ENCODE measurements at regions not wholly inside any gene's neighbourhood (a gene's known extent, or its start where the extent isn't known, plus 50 kb on each side); places are given as distances from the start of the nearest gene placed in this dataset.
A peak's percentile ranks its signal among the peaks of the same experiment; 100 is the strongest.

DNA sequence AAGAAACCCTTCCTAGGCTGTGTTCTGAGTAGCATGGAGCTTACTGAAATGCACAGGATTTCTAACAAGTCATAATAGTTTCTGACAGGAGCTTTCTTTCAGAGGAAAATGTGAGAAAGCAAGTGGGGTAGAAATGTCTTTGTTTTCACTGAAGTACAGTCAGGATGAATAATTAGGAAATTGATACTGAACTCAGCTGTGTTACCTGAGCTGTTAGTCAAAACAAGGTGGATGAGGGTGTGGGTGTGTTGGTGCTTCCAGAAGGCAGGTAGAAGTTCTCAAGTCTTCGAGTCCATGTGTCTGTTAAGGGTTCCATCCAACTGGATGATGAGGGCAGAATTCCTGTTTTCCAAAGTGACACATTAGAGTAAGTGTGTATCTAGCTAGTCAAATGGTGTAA lies 122.4 kb downstream of the BASP1 start:
- no peak overlapping the region for H3K9ac ChIP-seq (ENCODE audit: low read length in 3 of 3)
- H3K27me3 ChIP-seq (ENCODE audit: control insufficient read depth, insufficient read depth, low read length) = no peaks in the 10 kb centered on the region
- no peaks in the 10 kb centered on the region for H3K4me1 ChIP-seq (ENCODE audit: control insufficient read depth in 2 of 3, insufficient read depth in 2 of 3, low read depth in 1 of 3, low read length in 3 of 3)
- FAIRE-seq (no peak), DNase-seq (no peak)
- no peak overlapping the region for H3K4me3 ChIP-seq (ENCODE audit: low read length in 3 of 3)
- H3K36me3 ChIP-seq (ENCODE audit: control insufficient read depth in 2 of 3, insufficient read depth in 3 of 3, low read length in 3 of 3) = no peaks in the 10 kb centered on the region
- intact Hi-C loops (cut with DNase I) = no loop called here
- no peaks in the 10 kb centered on the region for H3K9me3 ChIP-seq (ENCODE audit: control insufficient read depth in 2 of 3, insufficient read depth in 1 of 3, low read length in 3 of 3)
- H3K27ac ChIP-seq (ENCODE audit: low read depth in 2 of 2, low read length in 2 of 2) = no peak overlapping the region
- TF ChIP-seq, protein P1, sequence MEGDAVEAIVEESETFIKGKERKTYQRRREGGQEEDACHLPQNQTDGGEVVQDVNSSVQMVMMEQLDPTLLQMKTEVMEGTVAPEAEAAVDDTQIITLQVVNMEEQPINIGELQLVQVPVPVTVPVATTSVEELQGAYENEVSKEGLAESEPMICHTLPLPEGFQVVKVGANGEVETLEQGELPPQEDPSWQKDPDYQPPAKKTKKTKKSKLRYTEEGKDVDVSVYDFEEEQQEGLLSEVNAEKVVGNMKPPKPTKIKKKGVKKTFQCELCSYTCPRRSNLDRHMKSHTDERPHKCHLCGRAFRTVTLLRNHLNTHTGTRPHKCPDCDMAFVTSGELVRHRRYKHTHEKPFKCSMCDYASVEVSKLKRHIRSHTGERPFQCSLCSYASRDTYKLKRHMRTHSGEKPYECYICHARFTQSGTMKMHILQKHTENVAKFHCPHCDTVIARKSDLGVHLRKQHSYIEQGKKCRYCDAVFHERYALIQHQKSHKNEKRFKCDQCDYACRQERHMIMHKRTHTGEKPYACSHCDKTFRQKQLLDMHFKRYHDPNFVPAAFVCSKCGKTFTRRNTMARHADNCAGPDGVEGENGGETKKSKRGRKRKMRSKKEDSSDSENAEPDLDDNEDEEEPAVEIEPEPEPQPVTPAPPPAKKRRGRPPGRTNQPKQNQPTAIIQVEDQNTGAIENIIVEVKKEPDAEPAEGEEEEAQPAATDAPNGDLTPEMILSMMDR (IDR thresholded peaks at IDR 0.05; ENCODE audit: borderline replicate concordance, extremely low read depth, insufficient read depth) = no peak

DNA sequence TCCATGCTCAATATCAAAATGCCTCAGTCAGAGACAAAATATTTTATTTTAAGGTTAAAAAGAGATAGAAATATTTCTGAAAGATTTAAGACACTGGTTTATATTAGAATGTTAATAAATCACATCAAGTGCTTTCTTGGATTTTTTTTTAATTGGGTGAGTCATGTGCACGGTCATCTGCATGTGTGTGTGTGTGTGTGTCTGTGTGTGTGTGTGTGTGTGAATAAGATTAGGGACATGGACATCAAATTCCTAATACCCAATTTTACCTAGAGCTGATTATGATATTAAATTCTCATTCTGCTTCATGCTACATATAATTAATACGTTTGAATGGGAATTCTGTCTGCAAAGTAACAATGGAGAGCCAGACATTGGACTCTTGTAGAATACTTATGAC lies 122.9 kb downstream of the BASP1 start:
- Histone ChIP-seq H3K4me1 (ENCODE audit: control insufficient read depth in 2 of 3, insufficient read depth in 2 of 3, low read depth in 1 of 3, low read length in 3 of 3) (no peaks in the 10 kb centered on the region), H3K9me3 (ENCODE audit: control insufficient read depth in 2 of 3, insufficient read depth in 1 of 3, low read length in 3 of 3) (no peaks in the 10 kb centered on the region), H3K27ac (ENCODE audit: low read depth in 2 of 2, low read length in 2 of 2) (no peak overlapping the region), H3K4me3 (ENCODE audit: low read length in 3 of 3) (no peak overlapping the region), H3K36me3 (ENCODE audit: control insufficient read depth in 2 of 3, insufficient read depth in 3 of 3, low read length in 3 of 3) (no peaks in the 10 kb centered on the region), H3K27me3 (ENCODE audit: control insufficient read depth, insufficient read depth, low read length) (no peaks in the 10 kb centered on the region), H3K9ac (ENCODE audit: low read length in 3 of 3) (no peak overlapping the region)
- DNase-seq (peak in 1 of 5 donors; percentile 4), FAIRE-seq (no peak)
- TF ChIP-seq, protein P1 (IDR thresholded peaks at IDR 0.05; ENCODE audit: borderline replicate concordance, extremely low read depth, insufficient read depth) = no peak
- intact Hi-C loops (cut with DNase I) = no loop called here

DNA sequence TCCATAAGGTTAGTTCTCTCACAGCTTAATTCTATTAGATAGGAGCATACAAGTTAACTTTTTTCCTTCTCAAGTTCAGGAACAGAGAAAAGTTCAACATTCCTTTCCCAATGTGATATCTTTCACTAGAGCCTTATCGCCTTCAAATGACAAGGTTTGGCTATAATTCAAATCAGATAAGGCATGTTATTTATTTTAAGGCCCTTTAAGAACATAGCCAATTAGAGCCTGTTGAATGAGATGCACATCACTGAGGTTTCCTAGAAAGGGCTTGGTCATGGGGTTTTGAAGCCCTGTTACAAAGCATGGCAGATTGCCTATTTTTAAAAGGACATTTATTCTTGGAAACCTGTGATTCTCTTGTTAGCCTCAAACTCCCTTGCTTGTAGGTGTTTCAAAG lies 123.4 kb downstream of the BASP1 start:
- Histone ChIP-seq H3K27ac (ENCODE audit: low read depth in 2 of 2, low read length in 2 of 2) (no peak overlapping the region), H3K4me1 (ENCODE audit: control insufficient read depth in 2 of 3, insufficient read depth in 2 of 3, low read depth in 1 of 3, low read length in 3 of 3) (no peaks in the 10 kb centered on the region), H3K4me3 (ENCODE audit: low read length in 3 of 3) (no peak overlapping the region), H3K9me3 (ENCODE audit: control insufficient read depth in 2 of 3, insufficient read depth in 1 of 3, low read length in 3 of 3) (no peaks in the 10 kb centered on the region), H3K36me3 (ENCODE audit: control insufficient read depth in 2 of 3, insufficient read depth in 3 of 3, low read length in 3 of 3) (no peaks in the 10 kb centered on the region), H3K9ac (ENCODE audit: low read length in 3 of 3) (no peak overlapping the region), H3K27me3 (ENCODE audit: control insufficient read depth, insufficient read depth, low read length) (no peaks in the 10 kb centered on the region)
- no peak for FAIRE-seq
- intact Hi-C loops (cut with DNase I) = no loop called here
- TF ChIP-seq, protein P1 (IDR thresholded peaks at IDR 0.05; ENCODE audit: borderline replicate concordance, extremely low read depth, insufficient read depth) = no peak
- DNase-seq = peak in 2 of 5 donors; percentile 61 to 79

DNA sequence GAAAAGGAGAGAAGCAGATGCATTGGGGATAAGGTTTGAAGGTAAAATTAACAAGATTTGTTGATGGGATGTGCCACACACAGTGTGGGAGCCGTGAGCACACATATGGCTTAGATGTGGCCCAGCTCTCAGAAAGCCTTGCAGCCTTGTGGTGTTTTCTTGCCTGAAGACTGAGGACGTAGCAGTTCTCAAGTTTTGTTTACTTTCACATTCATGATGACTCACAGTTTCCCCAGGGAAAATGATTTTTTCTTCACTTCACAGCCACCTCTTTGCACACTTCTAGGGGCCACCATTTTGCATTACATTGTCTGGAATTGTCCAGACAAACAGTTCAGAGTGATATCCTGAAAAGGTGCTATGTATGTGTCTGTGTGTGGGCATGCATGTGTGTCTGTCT lies 126.2 kb downstream of the BASP1 start:
- intact Hi-C loops (cut with DNase I) = no loop called here
- Histone ChIP-seq H3K9me3 (ENCODE audit: control insufficient read depth in 2 of 3, insufficient read depth in 1 of 3, low read length in 3 of 3) (no peaks in the 10 kb centered on the region), H3K36me3 (ENCODE audit: control insufficient read depth in 2 of 3, insufficient read depth in 3 of 3, low read length in 3 of 3) (no peaks in the 10 kb centered on the region), H3K27ac (ENCODE audit: low read depth in 2 of 2, low read length in 2 of 2) (no peak overlapping the region), H3K4me3 (ENCODE audit: low read length in 3 of 3) (no peak overlapping the region), H3K27me3 (ENCODE audit: control insufficient read depth, insufficient read depth, low read length) (no peaks in the 10 kb centered on the region), H3K9ac (ENCODE audit: low read length in 3 of 3) (no peak overlapping the region), H3K4me1 (ENCODE audit: control insufficient read depth in 2 of 3, insufficient read depth in 2 of 3, low read depth in 1 of 3, low read length in 3 of 3) (no peaks in the 10 kb centered on the region)
- TF ChIP-seq, protein P1 (IDR thresholded peaks at IDR 0.05; ENCODE audit: borderline replicate concordance, extremely low read depth, insufficient read depth) = no peak
- no peak for FAIRE-seq
- no peak for DNase-seq
